Large intestine (tissue), 3 donors: ENCODE measurements at regions not wholly inside any gene's neighbourhood (a gene's known extent, or its start where the extent isn't known, plus 50 kb on each side); places are given as distances from the start of the nearest gene placed in this dataset.

Experiments used
- DNase-seq, 2 donors: peaks; one replicate each; pipeline versions ENCODE4 v3.0.0 to v3.0.0-alpha.2; 2013
- H3K27ac ChIP-seq: one replicate; pipeline ENCODE4 v1.5.1; 2013; ENCODE audit warnings: low read length
- H3K27me3 ChIP-seq: 2 replicates; pipeline ENCODE4 v1.6.1; 2013; ENCODE audit warnings: low read length; ENCODE audit not compliant: control insufficient read depth, insufficient read depth
- H3K36me3 ChIP-seq: 2 replicates; pipeline ENCODE4 v1.6.1; 2013; ENCODE audit warnings: low read length; ENCODE audit not compliant: control insufficient read depth, insufficient read depth
- H3K4me1 ChIP-seq: one replicate; pipeline ENCODE4 v1.6.1; 2013; ENCODE audit warnings: low read length; ENCODE audit not compliant: control insufficient read depth, insufficient read depth
- H3K4me3 ChIP-seq: one replicate; pipeline ENCODE4 v1.5.1; 2013; ENCODE audit warnings: low read length
- H3K9me3 ChIP-seq: one replicate; pipeline ENCODE4 v1.6.1; 2013; ENCODE audit warnings: mild to moderate bottlenecking, low read depth, low read length, moderate library complexity; ENCODE audit not compliant: control insufficient read depth
- WGBS: methylation state at CpG from one replicate; pipeline ENCODE4 v1.1.5; 2013; ENCODE audit warnings: low lambda C conversion rate; ENCODE audit not compliant: insufficient coverage; 5-methylcytosine and 5-hydroxymethylcytosine counted together

DNA sequence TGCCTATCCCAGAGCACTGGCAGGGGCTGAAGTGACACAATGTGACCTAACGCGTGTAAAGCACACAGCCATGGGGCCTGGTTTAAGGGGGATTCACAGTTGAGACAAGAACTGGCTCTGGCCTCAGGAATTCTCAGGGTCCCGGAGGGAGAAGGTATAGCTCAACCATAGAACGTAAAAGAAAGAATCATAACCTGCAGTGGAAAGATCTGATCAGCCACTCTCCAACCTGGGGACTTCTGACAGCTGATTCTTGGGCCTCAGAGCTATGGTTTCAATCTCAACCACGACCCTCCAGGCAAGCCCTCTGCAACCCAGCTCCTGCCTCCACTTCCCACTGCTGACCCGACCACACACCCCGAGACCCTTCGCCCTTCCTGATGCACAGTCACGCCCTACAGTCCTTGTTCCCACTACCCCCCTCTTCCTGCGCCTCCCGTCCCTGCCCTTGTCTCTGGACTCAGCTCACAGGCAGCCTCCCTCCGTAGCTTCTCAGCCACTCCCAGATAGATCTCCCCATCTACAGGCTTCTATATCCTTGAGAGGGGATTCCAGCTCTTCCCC is 245.2 kb downstream of the BUB3 start:
- WGBS = 100% methylated on average over 1 of the region's 12 CpGs
- H3K27ac ChIP-seq = no peak overlapping the region
- no peaks in the 10 kb centered on the region for H3K9me3 ChIP-seq
- H3K27me3 ChIP-seq = no peaks in the 10 kb centered on the region
- DNase-seq = no peak
- H3K4me1 ChIP-seq = no peaks in the 10 kb centered on the region
- no peak overlapping the region for H3K4me3 ChIP-seq
- H3K36me3 ChIP-seq = no peaks in the 10 kb centered on the region

GRCh38 chr10:123402021-123402420 is 247.8 kb downstream of the BUB3 start:
- no peak for DNase-seq
- H3K36me3 ChIP-seq = no peaks in the 10 kb centered on the region
- WGBS = no CpG with 5 or more reads among the region's 3 CpGs
- no peak overlapping the region for H3K27ac ChIP-seq
- H3K4me3 ChIP-seq = no peak overlapping the region
- H3K9me3 ChIP-seq = no peaks in the 10 kb centered on the region
- no peaks in the 10 kb centered on the region for H3K4me1 ChIP-seq
- H3K27me3 ChIP-seq = no peaks in the 10 kb centered on the region

DNA sequence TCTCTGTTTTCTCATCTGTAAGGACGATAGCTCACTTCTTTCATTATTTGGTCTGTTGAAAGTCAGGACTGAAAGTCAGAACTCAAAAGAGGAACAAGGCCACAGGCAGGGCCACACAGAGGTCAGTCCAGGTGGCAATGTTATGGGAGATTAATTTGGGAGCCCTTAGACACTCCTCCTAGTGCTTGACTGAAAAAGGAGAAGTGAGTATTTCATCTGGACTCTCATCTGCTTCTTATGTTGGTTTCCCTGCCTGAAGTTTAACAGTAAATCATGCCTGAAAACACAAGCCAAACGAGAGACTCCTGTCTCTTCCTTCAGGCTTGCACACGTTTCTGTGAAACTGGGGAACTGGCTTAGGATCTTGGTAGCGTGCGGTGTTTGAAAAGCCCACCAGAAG is 248.5 kb downstream of the BUB3 start:
- Histone ChIP-seq H3K27me3 (no peaks in the 10 kb centered on the region), H3K4me3 (no peak overlapping the region), H3K27ac (no peak overlapping the region), H3K9me3 (no peaks in the 10 kb centered on the region), H3K4me1 (no peaks in the 10 kb centered on the region), H3K36me3 (no peaks in the 10 kb centered on the region)
- DNase-seq = no peak
- WGBS = no CpG with 5 or more reads among the region's 5 CpGs

DNA sequence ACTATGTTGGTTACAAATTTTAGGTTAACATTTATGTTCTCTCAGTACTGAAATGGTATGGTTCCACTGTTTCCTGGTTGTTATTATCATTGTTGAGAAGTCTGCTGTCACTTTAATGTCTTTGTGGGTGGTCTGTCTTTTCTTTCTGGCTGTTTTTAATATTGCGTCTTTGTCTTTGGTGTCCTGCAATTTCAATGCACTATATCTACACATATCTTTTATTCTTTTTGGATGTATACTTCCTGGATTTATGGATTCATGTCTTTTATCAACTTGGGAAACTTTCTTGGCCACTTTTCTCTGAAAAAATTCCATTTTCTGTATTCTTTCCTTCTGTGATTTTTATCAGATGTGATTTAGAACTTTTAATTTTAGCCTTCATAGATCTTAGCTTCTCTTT is 250.2 kb downstream of the BUB3 start:
- Histone ChIP-seq H3K4me1 (no peaks in the 10 kb centered on the region), H3K9me3 (no peaks in the 10 kb centered on the region), H3K27me3 (no peaks in the 10 kb centered on the region), H3K36me3 (no peaks in the 10 kb centered on the region), H3K4me3 (no peak overlapping the region), H3K27ac (no peak overlapping the region)
- DNase-seq = no peak
- 43% methylated on average over 1 of the region's 1 CpG for WGBS

DNA sequence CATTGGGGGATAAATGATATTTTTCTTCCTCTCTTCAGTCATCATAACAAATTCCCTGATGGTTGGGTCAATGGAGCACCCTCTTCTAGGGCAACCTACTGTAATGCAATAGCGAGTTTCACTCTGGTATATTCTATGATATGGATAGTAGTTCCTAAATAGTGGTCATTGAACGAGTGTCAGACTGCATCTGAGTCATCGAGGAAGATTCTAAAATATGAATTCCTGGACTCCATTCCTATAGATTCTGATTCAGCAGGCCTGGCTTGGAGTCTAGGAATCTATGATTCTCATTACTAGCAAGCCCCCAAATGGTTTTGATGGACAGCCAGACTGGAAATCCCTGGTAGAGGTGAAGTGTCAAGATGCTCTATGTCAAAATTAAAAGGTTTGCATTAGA is 254.5 kb downstream of the BUB3 start:
- Histone ChIP-seq H3K36me3 (no peaks in the 10 kb centered on the region), H3K27me3 (no peaks in the 10 kb centered on the region), H3K9me3 (no peaks in the 10 kb centered on the region), H3K4me3 (no peak overlapping the region), H3K27ac (no peak overlapping the region), H3K4me1 (no peaks in the 10 kb centered on the region)
- no peak for DNase-seq
- WGBS = no CpG with 5 or more reads among the region's 3 CpGs

DNA sequence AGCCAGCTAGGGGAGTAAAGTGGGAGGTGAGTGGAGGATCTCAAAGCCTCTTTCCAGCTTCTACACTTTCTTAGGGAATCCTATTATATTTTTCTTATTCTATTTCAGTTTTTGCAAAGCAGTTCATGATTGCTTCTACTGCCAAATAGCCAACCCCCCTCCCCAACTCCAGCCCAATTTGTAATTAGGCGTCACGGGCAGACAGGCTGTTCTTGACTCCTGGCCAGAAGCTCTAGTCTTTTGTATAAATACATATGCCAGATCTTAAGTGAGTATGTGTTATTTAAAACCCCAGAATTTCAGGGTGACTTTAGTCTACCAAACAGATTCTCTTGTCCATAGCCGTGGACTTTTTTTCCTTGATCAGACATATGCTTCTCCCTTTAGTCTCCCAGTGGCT is 255.2 kb downstream of the BUB3 start:
- WGBS = no CpG with 5 or more reads among the region's 3 CpGs
- Histone ChIP-seq H3K4me3 (no peak overlapping the region), H3K27ac (no peak overlapping the region), H3K27me3 (no peaks in the 10 kb centered on the region), H3K4me1 (no peaks in the 10 kb centered on the region), H3K9me3 (no peaks in the 10 kb centered on the region), H3K36me3 (no peaks in the 10 kb centered on the region)
- DNase-seq = no peak

- 100% methylated on average over 1 of the region's 6 CpGs for WGBS
- H3K4me3 ChIP-seq = no peak overlapping the region
- no peaks in the 10 kb centered on the region for H3K4me1 ChIP-seq
- no peak for DNase-seq
- no peaks in the 10 kb centered on the region for H3K27me3 ChIP-seq
- H3K27ac ChIP-seq = no peak overlapping the region
- H3K36me3 ChIP-seq = no peaks in the 10 kb centered on the region
- no peaks in the 10 kb centered on the region for H3K9me3 ChIP-seq
Observed at GRCh38 chr10:123409884-123410283, 255.7 kb downstream of the BUB3 start.

DNA sequence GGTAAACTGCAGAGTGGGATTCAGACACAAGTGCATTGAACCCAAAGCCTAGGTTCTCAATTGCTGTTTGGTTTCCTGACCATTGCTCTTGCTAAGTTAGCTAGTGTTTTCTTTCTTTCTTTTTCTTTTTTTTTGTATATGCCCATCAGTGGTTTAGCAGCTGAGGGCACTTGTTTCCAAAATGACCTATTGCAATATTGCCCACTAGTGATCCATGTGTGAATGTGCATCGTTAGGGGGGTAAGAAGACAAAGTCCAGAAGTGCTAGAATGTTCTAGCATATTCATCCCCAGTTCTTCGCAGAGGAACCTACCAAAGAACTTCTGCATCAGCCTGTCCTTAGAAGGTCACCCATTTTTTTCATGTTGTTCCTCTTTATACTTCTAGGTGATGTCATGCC is 252.8 kb upstream of the GPR26 start:
- no peak for DNase-seq
- no peaks in the 10 kb centered on the region for H3K9me3 ChIP-seq
- no peaks in the 10 kb centered on the region for H3K36me3 ChIP-seq
- no peaks in the 10 kb centered on the region for H3K4me1 ChIP-seq
- no peak overlapping the region for H3K4me3 ChIP-seq
- H3K27ac ChIP-seq = no peak overlapping the region
- no peaks in the 10 kb centered on the region for H3K27me3 ChIP-seq
- no CpG with 5 or more reads among the region's 2 CpGs for WGBS

- Histone ChIP-seq H3K4me1 (no peaks in the 10 kb centered on the region), H3K36me3 (no peaks in the 10 kb centered on the region), H3K27ac (no peak overlapping the region), H3K27me3 (no peaks in the 10 kb centered on the region), H3K9me3 (no peaks in the 10 kb centered on the region), H3K4me3 (no peak overlapping the region)
- WGBS = no CpG with 5 or more reads among the region's 4 CpGs
- DNase-seq = no peak
Observed at GRCh38 chr10:123415523-123415922, 250.6 kb upstream of the GPR26 start.

DNA sequence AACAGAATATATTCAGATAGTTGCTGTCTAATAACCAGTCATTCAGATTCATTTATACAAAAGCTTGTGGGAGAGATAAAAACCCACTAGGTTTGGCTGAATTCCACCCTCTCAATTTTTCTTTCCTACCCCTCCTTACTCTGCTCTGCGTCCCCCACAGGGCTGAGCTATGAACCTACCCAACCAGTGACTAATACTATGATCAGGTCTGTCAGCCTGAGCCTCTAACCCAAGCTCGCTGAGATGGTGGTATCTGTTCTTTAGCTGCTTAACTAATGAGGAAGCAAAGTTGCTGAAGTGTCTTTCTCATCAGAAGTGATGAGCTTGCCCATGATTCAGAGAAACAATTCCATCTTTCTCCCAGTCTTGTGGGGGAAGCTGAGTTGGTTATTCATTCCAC is 248.7 kb upstream of the GPR26 start:
- Histone ChIP-seq H3K27me3 (no peaks in the 10 kb centered on the region), H3K4me1 (no peaks in the 10 kb centered on the region), H3K27ac (no peak overlapping the region), H3K36me3 (no peaks in the 10 kb centered on the region), H3K9me3 (no peaks in the 10 kb centered on the region), H3K4me3 (no peak overlapping the region)
- no CpG with 5 or more reads among the region's 2 CpGs for WGBS
- no peak for DNase-seq

DNA sequence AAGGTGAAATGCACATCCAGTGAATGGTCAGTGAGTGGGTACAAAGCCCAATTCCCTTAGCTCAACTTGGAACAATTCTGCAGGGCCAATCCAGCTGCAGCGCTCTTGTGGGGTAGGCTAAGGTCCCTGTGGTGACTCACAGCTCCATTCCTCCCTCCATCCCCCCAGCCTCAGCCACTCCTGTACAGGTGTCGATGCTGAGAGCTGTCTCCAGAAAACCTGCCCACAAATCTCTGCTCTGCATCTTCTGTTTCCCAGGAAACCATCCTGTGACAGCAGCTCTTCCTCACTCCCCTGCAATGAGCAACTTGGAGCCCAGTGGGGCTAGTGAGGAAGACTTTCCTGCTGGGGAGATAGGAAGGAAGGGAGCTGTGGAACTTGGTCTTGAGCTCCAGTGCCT is 244.7 kb upstream of the GPR26 start:
- Histone ChIP-seq H3K27me3 (no peaks in the 10 kb centered on the region), H3K4me1 (no peaks in the 10 kb centered on the region), H3K4me3 (no peak overlapping the region), H3K27ac (no peak overlapping the region), H3K36me3 (no peaks in the 10 kb centered on the region), H3K9me3 (no peaks in the 10 kb centered on the region)
- WGBS = no CpG with 5 or more reads among the region's 2 CpGs
- no peak for DNase-seq
